ENCODE measurements at regions not wholly inside any gene's neighbourhood (a gene's known extent, or its start where the extent isn't known, plus 50 kb on each side); places are given as distances from the start of the nearest gene placed in this dataset.
A peak's percentile ranks its signal among the peaks of the same experiment; 100 is the strongest.

- Histone ChIP-seq H2AFZ (ENCODE audit: low read length) (no peak overlapping the region), H2BK120ac (ENCODE audit: low read depth, low read length) (no peak overlapping the region), H4K91ac (ENCODE audit: low read depth, low read length, poor library complexity) (no peak overlapping the region), H3K4me2 (ENCODE audit: insufficient read depth, low read length, poor library complexity, severe bottlenecking) (no peak overlapping the region), H4K8ac (ENCODE audit: low read depth, low read length) (no peak overlapping the region), H2AK5ac (ENCODE audit: low read depth, low read length) (no peak overlapping the region), H3K36me3 (replicated peaks in 1 of 2; ENCODE audit: control insufficient read depth in 2 of 2, insufficient read depth in 2 of 2, low read length in 2 of 2) (no peaks in the 10 kb centered on the region), H3K4ac (ENCODE audit: low read length) (no peak overlapping the region), H2BK5ac (ENCODE audit: low read length) (no peak overlapping the region), H3K9ac (ENCODE audit: low read depth, low read length, poor library complexity) (no peak overlapping the region), H3K4me3 (ENCODE audit: low read length in 2 of 2) (peak overlapping the region in 1 of 2 donors; percentile 53), H2BK15ac (ENCODE audit: low read length) (no peak overlapping the region), H3K23ac (ENCODE audit: low read depth, low read length, poor library complexity) (no peak overlapping the region), H3K14ac (ENCODE audit: low read length) (no peak overlapping the region), H3K4me1 (ENCODE audit: control insufficient read depth in 2 of 2, insufficient read depth in 1 of 2, low read depth in 1 of 2, low read length in 2 of 2) (peaks cover 4 to 21% of the 10 kb centered on the region in 2 donors), H3K27ac (replicated peaks; ENCODE audit: low read length) (no peak overlapping the region), H3K79me1 (ENCODE audit: low read depth, low read length) (no peaks in the 10 kb centered on the region), H2BK12ac (ENCODE audit: low read length) (no peak overlapping the region), H3K27me3 (ENCODE audit: control insufficient read depth in 3 of 3, insufficient read depth in 3 of 3, low read depth in 1 of 3, low read length in 3 of 3) (no peaks in the 10 kb centered on the region), H3K18ac (ENCODE audit: low read length) (no peak overlapping the region), H3K9me3 (replicated peaks in 1 of 2; ENCODE audit: control insufficient read depth in 2 of 2, insufficient read depth in 1 of 2, low read depth in 1 of 2, low read length in 2 of 2) (no peaks in the 10 kb centered on the region)
- DNase-seq (ENCODE audit: low spot score), result no peak
- WGBS, 2 donors (ENCODE audit: extremely low coverage in 2 of 2, insufficient read length in 2 of 2, insufficient replicate concordance in 1 of 2), result no CpG with 5 or more reads among the region's 9 CpGs
These were observed 296.6 kb downstream of the PTPRC start for GRCh38 chr1:198935306-198935921.

GRCh38 chr1:198936371-198937083 is 297.7 kb downstream of the PTPRC start:
- no peak overlapping the region for H4K91ac ChIP-seq (ENCODE audit: low read depth, low read length, poor library complexity)
- H3K18ac ChIP-seq (ENCODE audit: low read length), result no peak overlapping the region
- no peak overlapping the region for H3K27ac ChIP-seq (replicated peaks; ENCODE audit: low read length)
- no peak overlapping the region for H3K9ac ChIP-seq (ENCODE audit: low read depth, low read length, poor library complexity)
- no peak overlapping the region for H3K4me2 ChIP-seq (ENCODE audit: insufficient read depth, low read length, poor library complexity, severe bottlenecking)
- H3K9me3 ChIP-seq (replicated peaks in 1 of 2; ENCODE audit: control insufficient read depth in 2 of 2, insufficient read depth in 1 of 2, low read depth in 1 of 2, low read length in 2 of 2), result no peaks in the 10 kb centered on the region
- H2AK5ac ChIP-seq (ENCODE audit: low read depth, low read length), result no peak overlapping the region
- no peak overlapping the region for H2BK15ac ChIP-seq (ENCODE audit: low read length)
- no peak overlapping the region for H2BK120ac ChIP-seq (ENCODE audit: low read depth, low read length)
- no CpG with 5 or more reads among the region's 6 CpGs for WGBS, 2 donors (ENCODE audit: extremely low coverage in 2 of 2, insufficient read length in 2 of 2, insufficient replicate concordance in 1 of 2)
- no peak overlapping the region for H3K14ac ChIP-seq (ENCODE audit: low read length)
- H3K4me1 ChIP-seq (ENCODE audit: control insufficient read depth in 2 of 2, insufficient read depth in 1 of 2, low read depth in 1 of 2, low read length in 2 of 2), result peaks cover 4 to 18% of the 10 kb centered on the region in 2 donors
- no peaks in the 10 kb centered on the region for H3K27me3 ChIP-seq (ENCODE audit: control insufficient read depth in 3 of 3, insufficient read depth in 3 of 3, low read depth in 1 of 3, low read length in 3 of 3)
- no peak overlapping the region for H4K8ac ChIP-seq (ENCODE audit: low read depth, low read length)
- H2AFZ ChIP-seq (ENCODE audit: low read length), result no peak overlapping the region
- H2BK12ac ChIP-seq (ENCODE audit: low read length), result no peak overlapping the region
- DNase-seq (ENCODE audit: low spot score), result no peak
- H2BK5ac ChIP-seq (ENCODE audit: low read length), result no peak overlapping the region
- no peak overlapping the region for H3K23ac ChIP-seq (ENCODE audit: low read depth, low read length, poor library complexity)
- peak overlapping the region in 1 of 2 donors; percentile 53 for H3K4me3 ChIP-seq (ENCODE audit: low read length in 2 of 2)
- H3K36me3 ChIP-seq (replicated peaks in 1 of 2; ENCODE audit: control insufficient read depth in 2 of 2, insufficient read depth in 2 of 2, low read length in 2 of 2), result no peaks in the 10 kb centered on the region
- H3K79me1 ChIP-seq (ENCODE audit: low read depth, low read length), result no peaks in the 10 kb centered on the region
- no peak overlapping the region for H3K4ac ChIP-seq (ENCODE audit: low read length)

- no CpG with 5 or more reads among the region's 5 CpGs for WGBS, 2 donors (ENCODE audit: extremely low coverage in 2 of 2, insufficient read length in 2 of 2, insufficient replicate concordance in 1 of 2)
- DNase-seq (ENCODE audit: low spot score), result no peak
- peak overlapping the region in 1 of 2 donors; percentile 53 for H3K4me3 ChIP-seq (ENCODE audit: low read length in 2 of 2)
These were observed 298.6 kb downstream of the PTPRC start for GRCh38 chr1:198937231-198938031.

GRCh38 chr1:198939286-198939685 is 300.4 kb downstream of the PTPRC start:
- Histone ChIP-seq H3K4me2 (ENCODE audit: insufficient read depth, low read length, poor library complexity, severe bottlenecking) (no peak overlapping the region), H3K9me3 (replicated peaks in 1 of 2; ENCODE audit: control insufficient read depth in 2 of 2, insufficient read depth in 1 of 2, low read depth in 1 of 2, low read length in 2 of 2) (no peaks in the 10 kb centered on the region), H2BK5ac (ENCODE audit: low read length) (no peak overlapping the region), H2BK120ac (ENCODE audit: low read depth, low read length) (no peak overlapping the region), H3K79me1 (ENCODE audit: low read depth, low read length) (no peaks in the 10 kb centered on the region), H2AK5ac (ENCODE audit: low read depth, low read length) (no peak overlapping the region), H3K4ac (ENCODE audit: low read length) (no peak overlapping the region), H3K9ac (ENCODE audit: low read depth, low read length, poor library complexity) (no peak overlapping the region), H4K91ac (ENCODE audit: low read depth, low read length, poor library complexity) (no peak overlapping the region), H3K14ac (ENCODE audit: low read length) (no peak overlapping the region), H3K27me3 (ENCODE audit: control insufficient read depth in 3 of 3, insufficient read depth in 3 of 3, low read depth in 1 of 3, low read length in 3 of 3) (no peaks in the 10 kb centered on the region), H3K27ac (replicated peaks; ENCODE audit: low read length) (no peak overlapping the region), H3K36me3 (replicated peaks in 1 of 2; ENCODE audit: control insufficient read depth in 2 of 2, insufficient read depth in 2 of 2, low read length in 2 of 2) (no peaks in the 10 kb centered on the region), H2BK12ac (ENCODE audit: low read length) (no peak overlapping the region), H4K8ac (ENCODE audit: low read depth, low read length) (no peak overlapping the region), H3K18ac (ENCODE audit: low read length) (no peak overlapping the region), H2BK15ac (ENCODE audit: low read length) (no peak overlapping the region), H3K23ac (ENCODE audit: low read depth, low read length, poor library complexity) (no peak overlapping the region), H2AFZ (ENCODE audit: low read length) (no peak overlapping the region), H3K4me1 (ENCODE audit: control insufficient read depth in 2 of 2, insufficient read depth in 1 of 2, low read depth in 1 of 2, low read length in 2 of 2) (peaks cover 0 to 4% of the 10 kb centered on the region in 2 donors), H3K4me3 (ENCODE audit: low read length in 2 of 2) (no peak overlapping the region)
- no CpG with 5 or more reads among the region's 3 CpGs for WGBS, 2 donors (ENCODE audit: extremely low coverage in 2 of 2, insufficient read length in 2 of 2, insufficient replicate concordance in 1 of 2)
- DNase-seq (ENCODE audit: low spot score), result no peak

More at GRCh38 chr1:198937231-198938031, 298.6 kb downstream of the PTPRC start:
- H3K4ac ChIP-seq (ENCODE audit: low read length), result no peak overlapping the region
- H3K23ac ChIP-seq (ENCODE audit: low read depth, low read length, poor library complexity), result no peak overlapping the region
- H3K79me1 ChIP-seq (ENCODE audit: low read depth, low read length), result no peaks in the 10 kb centered on the region
- no peak overlapping the region for H2BK15ac ChIP-seq (ENCODE audit: low read length)
- H4K91ac ChIP-seq (ENCODE audit: low read depth, low read length, poor library complexity), result no peak overlapping the region
- H3K14ac ChIP-seq (ENCODE audit: low read length), result no peak overlapping the region
- no peak overlapping the region for H3K18ac ChIP-seq (ENCODE audit: low read length)
- H3K4me1 ChIP-seq (ENCODE audit: control insufficient read depth in 2 of 2, insufficient read depth in 1 of 2, low read depth in 1 of 2, low read length in 2 of 2), result peaks cover 4 to 13% of the 10 kb centered on the region in 2 donors
- H3K36me3 ChIP-seq (replicated peaks in 1 of 2; ENCODE audit: control insufficient read depth in 2 of 2, insufficient read depth in 2 of 2, low read length in 2 of 2), result no peaks in the 10 kb centered on the region
- H3K27me3 ChIP-seq (ENCODE audit: control insufficient read depth in 3 of 3, insufficient read depth in 3 of 3, low read depth in 1 of 3, low read length in 3 of 3), result no peaks in the 10 kb centered on the region
- no peak overlapping the region for H2AK5ac ChIP-seq (ENCODE audit: low read depth, low read length)
- no peak overlapping the region for H2BK120ac ChIP-seq (ENCODE audit: low read depth, low read length)
- no peak overlapping the region for H4K8ac ChIP-seq (ENCODE audit: low read depth, low read length)
- peak overlapping the region; percentile 27 for H3K4me2 ChIP-seq (ENCODE audit: insufficient read depth, low read length, poor library complexity, severe bottlenecking)
- H2BK5ac ChIP-seq (ENCODE audit: low read length), result no peak overlapping the region
- no peak overlapping the region for H2BK12ac ChIP-seq (ENCODE audit: low read length)
- H3K27ac ChIP-seq (replicated peaks; ENCODE audit: low read length), result no peak overlapping the region
- H3K9ac ChIP-seq (ENCODE audit: low read depth, low read length, poor library complexity), result no peak overlapping the region
- peak overlapping the region; percentile 70 for H2AFZ ChIP-seq (ENCODE audit: low read length)
- no peaks in the 10 kb centered on the region for H3K9me3 ChIP-seq (replicated peaks in 1 of 2; ENCODE audit: control insufficient read depth in 2 of 2, insufficient read depth in 1 of 2, low read depth in 1 of 2, low read length in 2 of 2)
